MV-4-11 (cell line): ENCODE measurements at regions not wholly inside any gene's neighbourhood (a gene's known extent, or its start where the extent isn't known, plus 50 kb on each side); places are given as distances from the start of the nearest gene placed in this dataset.

ENCODE experiments used
- DNase-seq: peaks from one replicate; lab custom pipeline; 2025; lab: John Stamatoyannopoulos, UW

DNA sequence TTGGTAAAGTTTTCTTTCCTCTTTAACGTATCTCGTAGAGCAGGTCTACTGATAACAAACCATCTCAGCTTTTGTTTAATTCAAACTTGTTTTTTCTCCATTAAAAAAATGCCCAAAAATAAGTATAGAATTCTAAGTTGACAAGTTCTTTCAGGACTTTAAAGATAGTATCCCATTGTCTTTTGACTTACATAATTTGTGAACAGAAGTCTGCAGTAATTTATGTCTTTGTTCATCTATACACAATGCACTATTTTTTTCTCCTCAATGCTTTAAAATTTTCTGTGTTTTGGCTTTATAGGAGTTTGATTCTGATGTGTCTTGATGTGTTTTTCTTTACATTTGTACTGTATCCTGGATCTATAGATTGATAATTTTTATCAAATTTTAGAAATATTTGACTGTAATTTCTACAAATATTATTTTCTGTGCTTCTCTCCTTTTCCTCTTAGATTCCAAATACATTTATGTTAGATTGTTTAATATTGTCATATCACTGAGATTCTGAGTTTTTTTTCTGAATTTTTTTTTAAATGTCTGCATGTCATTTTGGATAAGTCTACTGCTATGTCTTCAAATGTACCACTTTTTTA is 143.3 kb downstream of the FTCDNL1 start:
- peak; percentile 47 for DNase-seq

GRCh38 chr2:199705538-199705937 is 145.5 kb downstream of the FTCDNL1 start:
- no peak for DNase-seq

GRCh38 chr2:199704358-199705238 is 146.4 kb downstream of the FTCDNL1 start:
- DNase-seq: peak; percentile 57

DNA sequence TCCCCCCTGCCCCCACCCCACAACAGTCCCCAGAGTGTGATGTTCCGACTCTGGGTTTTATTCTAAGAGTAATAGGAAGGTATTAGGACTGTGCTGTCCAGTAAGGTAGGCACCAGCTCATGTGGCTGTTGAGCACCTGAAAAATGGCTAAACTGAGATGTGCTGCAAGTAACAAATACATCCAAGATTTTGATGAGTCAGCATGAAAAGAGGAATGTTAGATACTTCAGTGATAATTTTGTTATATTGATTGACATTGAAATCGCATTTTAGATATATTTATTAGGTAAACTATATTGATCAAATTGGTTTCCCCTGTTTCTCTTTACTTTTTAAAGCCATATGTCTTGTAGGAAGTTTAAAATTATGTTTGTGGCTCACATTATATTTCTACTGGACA is 147.8 kb downstream of the FTCDNL1 start:
- no peak for DNase-seq

DNA sequence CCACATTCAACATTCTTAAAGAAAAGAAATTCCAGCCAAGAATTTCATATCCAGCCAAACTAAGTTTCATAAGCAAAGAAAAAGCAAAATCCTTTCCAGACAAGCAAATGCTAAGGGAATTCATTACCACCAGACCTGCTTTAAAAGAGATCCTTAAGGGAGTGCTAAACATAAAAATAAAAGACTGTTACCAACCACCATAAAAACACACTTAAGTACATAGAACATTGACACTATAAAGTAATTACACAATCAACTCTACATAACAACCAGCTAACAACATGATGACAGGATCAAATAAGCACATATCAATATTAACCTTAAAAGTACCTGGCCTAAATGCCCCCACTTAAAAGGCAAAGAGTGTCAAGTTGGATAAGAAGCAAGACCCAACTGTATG is 153.5 kb downstream of the FTCDNL1 start:
- no peak for DNase-seq

DNA sequence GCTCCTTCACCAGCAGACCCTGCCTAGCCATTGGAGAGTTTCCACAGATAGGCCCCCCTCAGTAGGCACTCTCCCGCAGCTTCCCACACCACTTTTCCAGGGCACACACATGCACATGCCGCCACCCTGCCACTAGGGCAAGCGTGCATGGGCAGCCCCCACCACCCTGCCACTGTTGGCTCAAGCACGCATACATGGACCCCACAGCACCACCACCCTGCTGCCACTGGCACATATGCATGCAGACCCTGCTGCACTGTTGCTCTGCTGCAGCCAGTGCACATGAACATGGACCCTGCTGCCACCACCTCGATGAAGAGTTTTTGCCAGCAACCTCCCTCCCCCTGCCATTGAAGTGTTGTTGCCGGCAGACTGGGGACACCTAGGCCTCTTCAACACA is 154.9 kb downstream of the FTCDNL1 start:
- no peak for DNase-seq

DNA sequence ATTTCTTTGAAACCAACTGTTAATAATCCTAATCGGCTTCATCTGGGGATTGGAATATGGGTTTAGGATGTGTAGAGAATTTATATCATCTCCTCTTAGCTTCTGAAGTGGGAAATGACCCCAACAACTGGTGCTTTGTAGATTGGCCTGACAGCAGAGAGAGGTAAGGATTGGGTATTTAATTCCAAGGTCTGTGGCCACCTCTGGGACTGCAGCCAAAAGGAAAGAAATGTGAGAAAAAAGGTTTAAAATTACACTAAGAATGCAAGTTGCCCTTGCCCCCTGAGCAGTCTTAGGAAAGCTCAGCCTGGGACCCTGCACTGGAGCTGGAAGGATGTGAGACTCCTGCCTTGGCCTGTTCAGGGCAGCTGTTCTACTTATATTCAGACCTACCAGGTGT is 157.1 kb downstream of the FTCDNL1 start:
- DNase-seq: no peak

DNA sequence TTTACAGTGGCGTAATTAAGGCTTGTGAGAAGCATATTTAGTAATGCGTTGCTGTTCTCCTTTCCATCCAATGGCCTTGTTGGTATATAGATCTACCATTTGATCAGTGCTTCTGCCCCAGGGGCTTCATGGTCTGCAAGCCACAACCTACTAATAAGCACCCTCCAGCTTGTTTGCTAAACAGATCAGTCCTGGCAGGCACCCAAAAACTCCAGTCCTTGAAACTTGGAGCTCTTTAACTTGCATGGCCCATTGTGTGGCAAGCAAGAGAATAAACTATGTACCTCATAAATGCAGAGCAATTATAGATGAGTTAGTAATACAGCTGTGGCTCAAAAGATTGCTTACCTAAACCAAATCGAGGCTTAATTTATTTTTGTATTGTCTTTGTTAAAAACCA is 158.5 kb downstream of the FTCDNL1 start:
- DNase-seq: no peak

DNA sequence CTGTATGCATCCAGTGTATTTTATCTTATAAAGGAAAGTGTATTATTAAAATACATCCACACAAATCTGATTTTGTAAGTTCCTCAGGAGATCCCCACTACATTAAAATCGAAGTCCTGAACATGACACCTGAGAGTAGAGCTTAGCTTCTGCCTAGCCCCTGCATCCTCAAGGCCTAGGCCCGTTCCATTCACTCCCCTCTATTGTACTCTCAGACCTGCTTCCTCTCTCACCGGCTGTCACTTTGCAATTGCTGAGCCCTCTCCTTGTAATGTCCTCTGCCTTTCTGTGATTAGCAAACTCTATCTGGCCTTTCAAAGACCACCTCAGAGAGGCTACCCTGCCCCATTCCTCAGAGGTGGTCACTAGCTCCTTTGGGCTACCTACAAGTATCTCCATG is 160.8 kb downstream of the FTCDNL1 start:
- DNase-seq: no peak

- DNase-seq: no peak
These were observed 165.3 kb downstream of the FTCDNL1 start for GRCh38 chr2:199685669-199686068.

- no peak for DNase-seq
These were observed 166.2 kb downstream of the FTCDNL1 start for GRCh38 chr2:199684832-199685231.

- no peak for DNase-seq
These were observed 166.8 kb downstream of the FTCDNL1 start for GRCh38 chr2:199684168-199684567.

DNA sequence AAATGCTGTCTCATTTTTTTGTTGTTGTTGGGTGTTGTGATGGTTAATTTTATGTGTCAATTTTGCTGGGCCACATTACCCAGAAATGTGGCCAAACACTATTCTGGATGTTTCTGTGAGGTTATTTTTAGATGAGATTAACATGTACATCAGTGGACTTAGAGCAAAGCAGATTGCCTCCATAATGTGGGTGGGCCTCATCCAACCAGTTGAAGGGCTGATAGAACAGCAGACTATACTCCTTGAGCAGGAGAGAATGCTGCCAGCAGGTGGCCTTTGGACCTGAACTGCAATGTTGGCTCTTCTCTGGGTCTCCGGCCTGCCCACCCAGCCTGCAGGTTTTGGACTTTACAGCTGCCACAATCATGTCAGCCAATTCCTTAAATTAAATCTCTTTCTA is 169.0 kb downstream of the FTCDNL1 start:
- no peak for DNase-seq

- peak; percentile 6 for DNase-seq
These were observed 170.5 kb downstream of the FTCDNL1 start for GRCh38 chr2:199680482-199680881.

GRCh38 chr2:199679883-199680282 is 171.1 kb downstream of the FTCDNL1 start:
- DNase-seq: no peak

DNA sequence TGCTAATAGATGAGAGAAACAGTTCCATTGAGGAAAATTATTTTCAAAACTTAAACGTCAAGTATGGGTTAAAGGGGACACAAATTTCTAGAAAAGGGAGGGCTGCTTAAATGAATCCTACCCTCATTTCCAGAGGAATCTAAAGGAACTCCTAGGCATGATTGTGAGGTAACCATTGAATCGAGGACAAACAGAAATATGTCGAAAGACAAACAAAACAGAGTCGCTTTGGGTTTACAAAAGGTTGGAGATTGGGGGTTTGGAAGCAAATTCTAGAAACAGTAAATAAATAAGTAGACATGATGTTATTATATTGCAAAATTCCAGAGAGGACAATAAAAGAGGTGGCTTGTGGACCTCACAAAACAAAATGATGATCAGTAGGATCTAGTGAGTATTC is 173.1 kb downstream of the FTCDNL1 start:
- no peak for DNase-seq

GRCh38 chr2:199668645-199669044 is 182.3 kb downstream of the FTCDNL1 start:
- no peak for DNase-seq

GRCh38 chr2:199663157-199663556 is 187.8 kb downstream of the FTCDNL1 start:
- peak; percentile 74 for DNase-seq

DNA sequence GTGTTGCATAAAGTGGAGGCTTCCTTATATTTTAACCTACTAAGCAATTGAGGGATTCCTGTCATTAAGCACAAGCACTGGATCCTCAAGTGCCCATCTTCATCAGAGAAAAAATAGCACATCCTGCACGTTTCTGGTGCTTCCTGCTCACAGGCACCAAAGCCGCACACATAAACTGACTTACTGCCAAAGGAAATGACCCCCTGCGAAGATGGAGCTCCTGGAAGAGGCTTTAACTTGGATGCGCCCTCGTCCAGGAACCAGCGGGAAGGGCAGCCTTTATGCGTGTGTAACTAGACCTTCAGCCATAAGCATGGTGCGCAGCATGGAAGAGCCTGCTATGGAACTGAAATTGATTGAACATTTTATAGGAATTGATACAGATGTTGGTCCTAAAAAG is 188.7 kb downstream of the FTCDNL1 start:
- DNase-seq: no peak

- no peak for DNase-seq
These were observed 190.8 kb downstream of the FTCDNL1 start for GRCh38 chr2:199660167-199660566.

- DNase-seq: peak; percentile 16
These were observed 191.8 kb downstream of the FTCDNL1 start for GRCh38 chr2:199659207-199659606.

GRCh38 chr2:199646439-199646838 is 188.7 kb upstream of the SATB2 start:
- no peak for DNase-seq

- DNase-seq: no peak
These were observed 173.4 kb upstream of the SATB2 start for GRCh38 chr2:199631129-199631528.

GRCh38 chr2:199629301-199629700 is 171.6 kb upstream of the SATB2 start:
- DNase-seq: no peak
